HAP-1 (cell line): ENCODE measurements at regions not wholly inside any gene's neighbourhood (a gene's known extent, or its start where the extent isn't known, plus 50 kb on each side); places are given as distances from the start of the nearest gene placed in this dataset.
A peak's percentile ranks its signal among the peaks of the same experiment; 100 is the strongest.
"Not testable (repeated sequence)": the region's sequence is repeated elsewhere in the genome, so short reads cannot be mapped to it uniquely, and the experiment has no call there.

Experiments used
- DNase-seq, 2 experiments: peaks; one replicate each; pipeline ENCODE4 v3.0.0-alpha.2; 2016 to 2020; ENCODE audit warnings: low spot score in 2 of 2
- H3K27me3 ChIP-seq: fragments of 250-450 bp; sonication (Bioruptor Pico); 2 replicates; pipeline ENCODE4 v1.5.1; 2020; ENCODE audit warnings: low read depth, mild to moderate bottlenecking, moderate library complexity
- H3K36me3 ChIP-seq: fragments of 250-450 bp; sonication (Bioruptor Pico); replicated peaks from 2 replicates; pipeline ENCODE4 v1.5.1; 2020; ENCODE audit warnings: mild to moderate bottlenecking
- H3K4me1 ChIP-seq: fragments of 250-450 bp; sonication (Bioruptor Pico); 2 replicates; pipeline ENCODE4 v1.5.1; 2020; ENCODE audit warnings: mild to moderate bottlenecking
- H3K4me3 ChIP-seq: fragments of 250-450 bp; sonication (Bioruptor Pico); 2 replicates; pipeline ENCODE4 v1.5.1; 2020; ENCODE audit warnings: mild to moderate bottlenecking, moderate library complexity
- H3K9me3 ChIP-seq: fragments of 250-450 bp; sonication (Bioruptor Pico); 2 replicates; pipeline ENCODE4 v1.5.1; 2020; ENCODE audit warnings: mild to moderate bottlenecking, moderate library complexity
- in situ Hi-C: fragments of 300-500 bp; cut with MboI; formaldehyde crosslinking; loops from 3 replicates; pipeline ENCODE4 v1.14.3; 2020; ENCODE audit warnings: low sequenced_read_pairs, inconsistent platforms, mixed read lengths

- no peak for DNase-seq
- no peaks in the 10 kb centered on the region for H3K36me3 ChIP-seq
- no peak overlapping the region for H3K4me3 ChIP-seq
- H3K4me1 ChIP-seq = no peaks in the 10 kb centered on the region
- no peaks in the 10 kb centered on the region for H3K27me3 ChIP-seq
- in situ Hi-C loops = no loop called here
- no peaks in the 10 kb centered on the region for H3K9me3 ChIP-seq
Measured at GRCh38 chrX:148080593-148080992, 99.5 kb downstream of the FMR1NB start.

DNA sequence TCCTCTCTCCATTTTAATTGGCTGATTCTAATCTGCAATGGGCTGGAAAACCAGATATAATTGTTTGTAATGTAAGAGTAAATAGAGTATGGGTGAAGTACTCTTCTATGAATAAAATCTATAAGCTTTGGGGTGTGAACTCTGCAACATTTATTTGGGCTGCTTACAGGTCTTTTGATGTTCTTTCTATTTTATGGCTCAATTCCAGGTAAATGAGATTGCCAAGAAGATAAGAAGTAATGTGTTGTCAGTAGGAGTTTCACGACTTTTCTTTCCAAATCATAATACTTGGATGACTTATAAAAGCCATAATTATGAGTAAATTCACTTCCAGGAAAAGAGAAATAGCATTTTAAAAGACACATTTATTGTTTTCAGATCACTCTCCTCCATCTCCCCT, 103.5 kb downstream of the FMR1NB start:
- in situ Hi-C loops = no loop called here
- Histone ChIP-seq H3K36me3 (no peaks in the 10 kb centered on the region), H3K9me3 (no peaks in the 10 kb centered on the region), H3K4me1 (no peaks in the 10 kb centered on the region), H3K4me3 (no peak overlapping the region), H3K27me3 (no peaks in the 10 kb centered on the region)
- no peak for DNase-seq

GRCh38 chrX:148120151-148120550, 139.0 kb downstream of the FMR1NB start:
- H3K4me1 ChIP-seq = no peaks in the 10 kb centered on the region
- no peaks in the 10 kb centered on the region for H3K27me3 ChIP-seq
- H3K36me3 ChIP-seq = no peaks in the 10 kb centered on the region
- no peak overlapping the region for H3K4me3 ChIP-seq
- DNase-seq = no peak
- in situ Hi-C loops = no loop called here
- H3K9me3 ChIP-seq = no peaks in the 10 kb centered on the region

DNA sequence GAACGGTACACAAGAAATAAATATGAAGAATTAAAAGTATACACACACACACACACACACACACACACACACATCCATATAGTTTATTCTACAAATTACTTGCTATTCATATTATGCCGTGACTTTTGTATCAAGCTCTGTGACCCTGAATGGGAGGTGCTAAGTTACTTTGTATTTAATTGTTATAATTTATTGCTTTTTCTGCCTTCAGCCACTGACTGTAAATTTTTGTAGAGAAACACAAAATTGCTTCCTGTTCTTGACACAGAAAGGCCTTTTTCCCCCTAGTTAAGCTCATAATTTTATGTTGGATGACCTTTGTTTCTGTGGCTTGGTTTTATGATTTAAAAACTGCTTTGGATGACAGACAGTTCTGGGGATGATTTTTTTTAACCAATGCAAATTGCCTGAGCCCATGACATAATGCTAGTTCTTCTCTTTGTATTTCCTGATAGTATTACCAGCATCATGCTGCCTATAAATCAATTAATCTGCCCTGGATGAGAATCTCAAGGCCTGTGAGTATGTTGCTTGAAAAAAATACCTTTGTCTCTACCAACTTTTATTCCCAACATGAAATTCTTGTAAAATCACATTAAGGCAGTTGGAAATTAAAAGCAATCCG, 140.0 kb downstream of the FMR1NB start:
- DNase-seq = no peak
- Histone ChIP-seq H3K36me3 (no peaks in the 10 kb centered on the region), H3K9me3 (no peaks in the 10 kb centered on the region), H3K27me3 (no peaks in the 10 kb centered on the region), H3K4me1 (no peaks in the 10 kb centered on the region), H3K4me3 (no peak overlapping the region)
- in situ Hi-C loops = no loop called here

DNA sequence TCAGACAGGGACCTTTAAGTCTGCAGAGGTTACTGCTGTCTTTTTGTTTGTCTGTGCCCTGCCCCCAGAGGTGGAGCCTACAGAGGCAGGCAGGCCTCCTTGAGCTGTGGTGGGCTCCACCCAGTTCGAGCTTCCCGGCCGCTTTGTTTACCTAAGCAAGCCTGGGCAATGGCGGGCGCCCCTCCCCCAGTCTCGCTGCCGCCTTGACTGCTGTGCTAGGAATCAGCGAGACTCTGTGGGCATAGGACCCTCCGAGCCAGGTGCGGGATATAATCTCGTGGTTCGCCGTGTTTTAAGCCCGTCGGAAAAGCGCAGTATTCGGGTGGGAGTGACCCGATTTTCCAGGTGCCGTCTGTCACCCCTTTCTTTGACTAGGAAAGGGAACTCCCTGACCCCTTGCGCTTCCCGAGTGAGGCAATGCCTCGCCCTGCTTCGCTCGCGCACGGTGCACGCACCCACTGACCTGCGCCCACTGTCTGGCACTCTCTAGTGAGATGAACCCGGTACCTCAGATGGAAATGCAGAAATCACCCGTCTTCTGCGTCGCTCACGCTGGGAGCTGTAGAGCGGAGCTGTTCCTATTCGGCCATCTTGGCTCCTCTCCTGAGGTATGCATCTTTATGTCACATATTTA, 147.9 kb downstream of the FMR1NB start:
- in situ Hi-C loops, H3K9me3 ChIP-seq, H3K4me1 ChIP-seq, H3K36me3 ChIP-seq, H3K4me3 ChIP-seq, H3K27me3 ChIP-seq: not testable (repeated sequence)
- peak in 1 of 2 experiments; percentile 44 for DNase-seq

- in situ Hi-C loops = no loop called here
Measured at GRCh38 chrX:148133105-148133725, 152.1 kb downstream of the FMR1NB start.

GRCh38 chrX:148134578-148134977, 153.4 kb downstream of the FMR1NB start:
- Histone ChIP-seq H3K4me1 (no peaks in the 10 kb centered on the region), H3K9me3 (no peaks in the 10 kb centered on the region), H3K27me3 (no peaks in the 10 kb centered on the region), H3K36me3 (no peaks in the 10 kb centered on the region), H3K4me3 (no peak overlapping the region)
- in situ Hi-C loops = no loop called here
- DNase-seq = no peak

More at GRCh38 chrX:148133105-148133725, 152.1 kb downstream of the FMR1NB start:
- no peaks in the 10 kb centered on the region for H3K4me1 ChIP-seq
- H3K9me3 ChIP-seq = no peaks in the 10 kb centered on the region
- H3K27me3 ChIP-seq = no peaks in the 10 kb centered on the region
- no peaks in the 10 kb centered on the region for H3K36me3 ChIP-seq
- DNase-seq = peak in 1 of 2 experiments; percentile 69
- H3K4me3 ChIP-seq = no peak overlapping the region

GRCh38 chrX:148135738-148136137, 154.6 kb downstream of the FMR1NB start:
- in situ Hi-C loops = no loop called here
- H3K9me3 ChIP-seq = no peaks in the 10 kb centered on the region
- H3K4me3 ChIP-seq = no peak overlapping the region
- H3K4me1 ChIP-seq = no peaks in the 10 kb centered on the region
- H3K27me3 ChIP-seq = no peaks in the 10 kb centered on the region
- DNase-seq = no peak
- H3K36me3 ChIP-seq = no peaks in the 10 kb centered on the region

- in situ Hi-C loops = no loop called here
Measured at GRCh38 chrX:148146121-148146520, 165.0 kb downstream of the FMR1NB start.

DNA sequence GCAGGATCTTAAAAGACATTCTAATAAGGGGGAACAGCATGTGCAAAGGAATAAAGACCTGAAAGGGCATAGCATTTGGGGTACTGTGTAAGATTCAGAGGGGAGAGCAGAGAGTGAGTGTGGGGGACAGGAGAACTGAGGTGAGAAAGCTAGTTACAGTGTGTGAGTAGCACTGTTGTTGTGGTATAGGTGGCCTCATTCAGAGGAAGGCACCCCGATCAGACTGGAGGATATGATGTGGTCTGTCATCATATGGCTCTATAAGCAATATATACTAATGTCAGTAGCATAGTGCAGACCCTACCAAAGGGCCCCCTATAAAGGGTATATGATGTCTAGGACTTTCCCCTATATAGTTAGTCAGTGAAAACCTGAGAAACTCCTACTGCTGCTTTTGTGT, 175.8 kb downstream of the FMR1NB start:
- H3K4me3 ChIP-seq = no peak overlapping the region
- no peaks in the 10 kb centered on the region for H3K27me3 ChIP-seq
- in situ Hi-C loops = no loop called here
- no peaks in the 10 kb centered on the region for H3K9me3 ChIP-seq
- no peaks in the 10 kb centered on the region for H3K36me3 ChIP-seq
- no peak for DNase-seq
- no peaks in the 10 kb centered on the region for H3K4me1 ChIP-seq

More at GRCh38 chrX:148146121-148146520, 165.0 kb downstream of the FMR1NB start:
- H3K4me3 ChIP-seq = no peak overlapping the region
- no peaks in the 10 kb centered on the region for H3K9me3 ChIP-seq
- no peak for DNase-seq
- H3K27me3 ChIP-seq = no peaks in the 10 kb centered on the region
- H3K4me1 ChIP-seq = no peaks in the 10 kb centered on the region
- H3K36me3 ChIP-seq = no peaks in the 10 kb centered on the region

- no peak for DNase-seq
- in situ Hi-C loops = no loop called here
- Histone ChIP-seq H3K9me3 (no peaks in the 10 kb centered on the region), H3K4me1 (no peaks in the 10 kb centered on the region), H3K36me3 (no peaks in the 10 kb centered on the region), H3K27me3 (no peaks in the 10 kb centered on the region), H3K4me3 (no peak overlapping the region)
Measured at GRCh38 chrX:148159796-148160195, 178.7 kb downstream of the FMR1NB start.

- H3K36me3 ChIP-seq = no peaks in the 10 kb centered on the region
- no peaks in the 10 kb centered on the region for H3K9me3 ChIP-seq
- in situ Hi-C loops = no loop called here
- H3K27me3 ChIP-seq = no peaks in the 10 kb centered on the region
- no peak overlapping the region for H3K4me3 ChIP-seq
- no peak for DNase-seq
- no peaks in the 10 kb centered on the region for H3K4me1 ChIP-seq
Measured at GRCh38 chrX:148161701-148162100, 180.6 kb downstream of the FMR1NB start.

DNA sequence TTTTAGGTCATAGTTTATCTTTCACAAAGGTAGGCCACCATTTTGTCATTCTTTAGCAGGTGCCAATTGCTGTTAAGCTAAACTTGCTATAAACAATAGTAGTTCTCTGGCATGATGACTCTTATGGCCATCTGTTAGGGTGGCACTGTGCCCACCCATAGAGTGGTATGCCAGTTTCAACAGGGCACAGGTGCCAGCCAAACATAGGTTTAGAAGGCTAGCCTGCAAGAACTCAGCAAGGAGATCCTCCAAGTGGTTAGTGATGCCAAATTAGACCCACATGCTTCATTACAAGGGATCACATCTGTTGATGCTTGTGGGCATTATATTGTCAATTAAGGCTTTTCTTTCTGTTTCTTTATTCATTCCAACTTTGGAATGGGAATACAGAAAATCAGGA, 204.5 kb downstream of the FMR1NB start:
- in situ Hi-C loops = no loop called here
- no peak for DNase-seq

DNA sequence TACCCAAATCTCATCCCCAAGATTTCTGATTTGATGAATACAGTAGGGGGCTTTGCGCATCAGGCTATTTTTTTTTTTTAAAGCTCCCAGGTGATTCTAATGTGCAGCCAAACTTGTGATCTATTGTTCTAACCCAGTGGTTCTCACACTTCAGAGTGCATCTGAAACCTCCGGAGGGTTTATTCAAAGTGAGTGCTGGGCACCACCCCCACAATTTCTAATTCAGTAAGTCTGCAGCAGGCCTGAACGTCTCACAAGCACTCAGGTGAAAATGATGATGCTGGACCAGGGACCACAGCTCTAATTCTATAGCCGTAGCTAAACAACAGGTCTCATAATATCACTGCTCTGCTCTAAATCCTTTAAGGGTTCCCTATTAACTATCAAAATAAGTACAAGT, 211.4 kb downstream of the FMR1NB start:
- in situ Hi-C loops = no loop called here

More for the DNA sequence above, 204.5 kb downstream of the FMR1NB start:
- Histone ChIP-seq H3K36me3 (no peaks in the 10 kb centered on the region), H3K9me3 (no peaks in the 10 kb centered on the region), H3K27me3 (no peaks in the 10 kb centered on the region), H3K4me1 (no peaks in the 10 kb centered on the region), H3K4me3 (no peak overlapping the region)

More for the DNA sequence above, 211.4 kb downstream of the FMR1NB start:
- no peaks in the 10 kb centered on the region for H3K36me3 ChIP-seq
- H3K27me3 ChIP-seq = no peaks in the 10 kb centered on the region
- peaks cover 14% of the 10 kb centered on the region for H3K4me1 ChIP-seq
- no peaks in the 10 kb centered on the region for H3K9me3 ChIP-seq
- H3K4me3 ChIP-seq = no peak overlapping the region
- DNase-seq = peak; percentile 14 to 35
